ENCODE measurements at regions not wholly inside any gene's neighbourhood (a gene's known extent, or its start where the extent isn't known, plus 50 kb on each side); places are given as distances from the start of the nearest gene placed in this dataset.

GRCh38 chr2:120624738-120625446, 110.8 kb upstream of the GLI2 start:
- TF ChIP-seq, protein P1, sequence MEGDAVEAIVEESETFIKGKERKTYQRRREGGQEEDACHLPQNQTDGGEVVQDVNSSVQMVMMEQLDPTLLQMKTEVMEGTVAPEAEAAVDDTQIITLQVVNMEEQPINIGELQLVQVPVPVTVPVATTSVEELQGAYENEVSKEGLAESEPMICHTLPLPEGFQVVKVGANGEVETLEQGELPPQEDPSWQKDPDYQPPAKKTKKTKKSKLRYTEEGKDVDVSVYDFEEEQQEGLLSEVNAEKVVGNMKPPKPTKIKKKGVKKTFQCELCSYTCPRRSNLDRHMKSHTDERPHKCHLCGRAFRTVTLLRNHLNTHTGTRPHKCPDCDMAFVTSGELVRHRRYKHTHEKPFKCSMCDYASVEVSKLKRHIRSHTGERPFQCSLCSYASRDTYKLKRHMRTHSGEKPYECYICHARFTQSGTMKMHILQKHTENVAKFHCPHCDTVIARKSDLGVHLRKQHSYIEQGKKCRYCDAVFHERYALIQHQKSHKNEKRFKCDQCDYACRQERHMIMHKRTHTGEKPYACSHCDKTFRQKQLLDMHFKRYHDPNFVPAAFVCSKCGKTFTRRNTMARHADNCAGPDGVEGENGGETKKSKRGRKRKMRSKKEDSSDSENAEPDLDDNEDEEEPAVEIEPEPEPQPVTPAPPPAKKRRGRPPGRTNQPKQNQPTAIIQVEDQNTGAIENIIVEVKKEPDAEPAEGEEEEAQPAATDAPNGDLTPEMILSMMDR (IDR thresholded peaks at IDR 0.05; ENCODE audit: low read depth, low read length, poor library complexity, severe bottlenecking), result no peak
- no peak for TF ChIP-seq EZH2phosphoT487 (IDR thresholded peaks at IDR 0.05; ENCODE audit: borderline replicate concordance, low read length)
